PC-3 (cell line): ENCODE measurements at regions not wholly inside any gene's neighbourhood (a gene's known extent, or its start where the extent isn't known, plus 50 kb on each side); places are given as distances from the start of the nearest gene placed in this dataset.

Source experiments
- ATAC-seq: fragments of 200-7000 bp; cut with Tn5 transposase; 2 replicates; pipeline ENCODE4 v1.9.1; 2020; ENCODE audit warnings: mild to moderate bottlenecking, moderate library complexity
- BruUV-seq: library from RNA; stranded (reverse); fragments of 400-500 nt; replicated peaks from 2 replicates; lab custom pipeline; 2021; lab: Mats Ljungman, UMichigan
- CTCF ChIA-PET: fragments of 300-600 bp; sonication (Branson Sonifier 250); formaldehyde crosslinking; loops from one replicate; lab custom pipeline; 2022; ENCODE audit warnings: antibody characterized with exemption; lab: Charles Lee
- POLR2A ChIA-PET: fragments of 300-600 bp; sonication (Branson Sonifier 250); formaldehyde crosslinking; loops from one replicate; lab custom pipeline; 2022; ENCODE audit warnings: antibody characterized with exemption; ENCODE audit not compliant: unreplicated experiment; lab: Charles Lee
- DNase-seq: peaks from one replicate; pipeline ENCODE4 v3.0.0-alpha.2; 2015
- H2AFZ ChIP-seq: fragments of 300-600 bp; sonication (generic); 2 replicates; pipeline ENCODE4 v1.6.0; 2016; ENCODE audit warnings: antibody characterized with exemption, low read length
- H3F3A ChIP-seq: fragments of 300-600 bp; sonication (generic); one replicate; pipeline ENCODE4 v1.6.0; 2017; ENCODE audit warnings: antibody characterized with exemption, low read length, control low read depth, mild to moderate bottlenecking; ENCODE audit not compliant: unreplicated experiment
- H3K27ac ChIP-seq: fragments of 300-600 bp; sonication (generic); 2 replicates; pipeline ENCODE4 v1.5.1; 2016; ENCODE audit warnings: mild to moderate bottlenecking, low read length
- H3K27me3 ChIP-seq: fragments of 300-600 bp; sonication (generic); 2 replicates; pipeline ENCODE4 v1.6.1; 2016; ENCODE audit warnings: low read length, mixed read lengths
- H3K36me3 ChIP-seq: fragments of 300-600 bp; sonication (generic); 2 replicates; pipeline ENCODE4 v1.6.1; 2016; ENCODE audit warnings: low read depth, mixed run types, low read length, mixed read lengths
- H3K4me1 ChIP-seq: fragments of 300-600 bp; sonication (generic); 2 replicates; pipeline ENCODE4 v1.5.1; 2016; ENCODE audit warnings: low read length; ENCODE audit not compliant: insufficient read depth
- H3K4me2 ChIP-seq: fragments of 300-600 bp; sonication (generic); 2 replicates; pipeline ENCODE4 v1.6.0; 2016; ENCODE audit warnings: low read length
- H3K4me3 ChIP-seq: fragments of 300-600 bp; sonication (generic); 2 replicates; pipeline ENCODE4 v1.5.1; 2016; ENCODE audit warnings: mild to moderate bottlenecking, low read length, mixed read lengths
- H3K79me2 ChIP-seq: fragments of 300-600 bp; sonication (generic); 2 replicates; pipeline ENCODE4 v1.6.1; 2017; ENCODE audit warnings: low read length, mixed read lengths
- H3K9ac ChIP-seq: fragments of 300-600 bp; sonication (generic); 2 replicates; pipeline ENCODE4 v1.6.0; 2016; ENCODE audit warnings: mild to moderate bottlenecking, low read length
- H3K9me2 ChIP-seq: fragments of 300-600 bp; sonication (generic); replicated peaks from 2 replicates; pipeline ENCODE4 v1.6.1; 2016; ENCODE audit warnings: mixed run types, low read length, mixed read lengths
- H3K9me3 ChIP-seq: fragments of 300-600 bp; sonication (generic); 2 replicates; pipeline ENCODE4 v1.6.1; 2016; ENCODE audit warnings: low read length, mixed read lengths
- H4K20me1 ChIP-seq: fragments of 300-600 bp; sonication (generic); 2 replicates; pipeline ENCODE4 v1.6.1; 2016; ENCODE audit warnings: low read length, mixed read lengths
- CTCF ChIP-seq: fragments of 300-600 bp; sonication (generic); conservative IDR thresholded peaks from 2 replicates; pipeline ENCODE4 v1.5.1; 2017; ENCODE audit warnings: antibody characterized with exemption, low read depth, mild to moderate bottlenecking, low read length
- EZH2 ChIP-seq: fragments of 300-600 bp; sonication (generic); IDR thresholded peaks from one replicate; pipeline ENCODE4 v1.6.1; 2017; ENCODE audit warnings: antibody characterized with exemption, mild to moderate bottlenecking, low read length; ENCODE audit not compliant: unreplicated experiment
- EZH2phosphoT487 ChIP-seq: fragments of 300-600 bp; sonication (generic); IDR thresholded peaks from 2 replicates; pipeline ENCODE4 v1.6.1; 2018; ENCODE audit warnings: mild to moderate bottlenecking, antibody characterized with exemption, low read length, borderline replicate concordance
- intact Hi-C: fragments of 100-400 bp; cut with micrococcal nuclease; formaldehyde crosslinking; loops from 2 replicates; pipeline ENCODE4 v1.9.0; 2023

GRCh38 chrX:124232523-124233201 is 99.8 kb upstream of the TEX13D start:
- TF ChIP-seq EZH2 = no peak
- no peak for TF ChIP-seq CTCF
- TF ChIP-seq EZH2phosphoT487 = no peak
- intact Hi-C loops = no loop called here
- DNase-seq (peak; percentile 46), ATAC-seq (peak; percentile 37; the same call in 1 of the 2 replicates)
- no TSS peak for BruUV-seq
- H3K9me2 ChIP-seq = no peaks in the 10 kb centered on the region
- H3K36me3 ChIP-seq = no peaks in the 10 kb centered on the region
- no peak overlapping the region for H3K4me2 ChIP-seq
- H3K27me3 ChIP-seq = no peaks in the 10 kb centered on the region
- no peaks in the 10 kb centered on the region for H4K20me1 ChIP-seq
- H3K9me3 ChIP-seq = no peaks in the 10 kb centered on the region
- no peak overlapping the region for H3K4me3 ChIP-seq
- ChIA-PET CTCF (interaction anchor here (0.6 kb wide), 1 partner anchor 102 kb away, joined by 3 read pairs; no protein-coding TSS in a partner anchor), POLR2A (no interaction called here)
- no peak overlapping the region for H2AFZ ChIP-seq
- H3K4me1 ChIP-seq = no peaks in the 10 kb centered on the region; the same call in 1 of the 2 replicates
- no peaks in the 10 kb centered on the region for H3F3A ChIP-seq
- no peaks in the 10 kb centered on the region for H3K79me2 ChIP-seq
- no peak overlapping the region for H3K9ac ChIP-seq
- H3K27ac ChIP-seq = no peak overlapping the region

GRCh38 chrX:124234348-124234747 is 98.1 kb upstream of the TEX13D start:
- ATAC-seq (no peak), DNase-seq (no peak)
- Histone ChIP-seq H3F3A (no peaks in the 10 kb centered on the region), H3K79me2 (no peaks in the 10 kb centered on the region), H3K27me3 (no peaks in the 10 kb centered on the region), H3K27ac (no peak overlapping the region), H3K9ac (no peak overlapping the region), H2AFZ (no peak overlapping the region), H3K4me1 (no peaks in the 10 kb centered on the region; the same call in 1 of the 2 replicates), H3K36me3 (no peaks in the 10 kb centered on the region), H3K4me3 (no peak overlapping the region), H4K20me1 (no peaks in the 10 kb centered on the region), H3K4me2 (no peak overlapping the region), H3K9me2 (no peaks in the 10 kb centered on the region), H3K9me3 (no peaks in the 10 kb centered on the region)
- intact Hi-C loops = no loop called here
- POLR2A ChIA-PET = no interaction called here
- TF ChIP-seq EZH2 = no peak
- no peak for TF ChIP-seq EZH2phosphoT487
- TF ChIP-seq CTCF = no peak
- no TSS peak for BruUV-seq
- CTCF ChIA-PET = no interaction called here

DNA sequence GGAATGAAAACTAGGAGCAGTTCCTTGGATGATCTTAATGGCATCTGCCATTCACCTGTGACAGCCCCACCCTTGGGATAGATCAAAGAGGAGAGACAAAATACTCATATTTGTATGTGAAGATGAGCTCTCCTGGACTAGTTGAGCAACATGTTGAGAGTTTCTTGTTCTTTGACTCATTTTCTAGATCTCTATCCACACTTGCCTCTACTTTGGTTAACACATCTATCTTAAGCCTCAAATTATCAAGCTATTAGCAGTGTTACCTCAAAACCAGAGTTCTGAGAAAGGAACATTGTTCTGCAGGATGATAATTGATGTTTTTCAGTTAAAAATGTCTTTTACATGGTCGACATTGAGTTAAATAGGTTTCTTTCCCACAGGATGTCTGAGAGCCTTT is 94.2 kb upstream of the TEX13D start:
- no peaks in the 10 kb centered on the region for H3K9me2 ChIP-seq
- no peak for DNase-seq
- no peaks in the 10 kb centered on the region for H3K4me1 ChIP-seq
- H2AFZ ChIP-seq = no peak overlapping the region
- CTCF ChIA-PET = no interaction called here
- ATAC-seq = no peak
- no peaks in the 10 kb centered on the region for H3K79me2 ChIP-seq
- H3K36me3 ChIP-seq = no peaks in the 10 kb centered on the region
- no peaks in the 10 kb centered on the region for H3F3A ChIP-seq
- H3K4me2 ChIP-seq = no peak overlapping the region
- intact Hi-C loops = no loop called here
- no TSS peak for BruUV-seq
- TF ChIP-seq CTCF (no peak), EZH2phosphoT487 (no peak)
- no peak overlapping the region for H3K4me3 ChIP-seq
- no peak overlapping the region for H3K27ac ChIP-seq
- POLR2A ChIA-PET = no interaction called here
- no peaks in the 10 kb centered on the region for H4K20me1 ChIP-seq
- no peaks in the 10 kb centered on the region for H3K27me3 ChIP-seq
- no peaks in the 10 kb centered on the region for H3K9me3 ChIP-seq
- H3K9ac ChIP-seq = no peak overlapping the region
